Activated T-cell treated with anti-CD3 and anti-CD28 coated beads for 48 hours (primary cell): ENCODE measurements at regions not wholly inside any gene's neighbourhood (a gene's known extent, or its start where the extent isn't known, plus 50 kb on each side); places are given as distances from the start of the nearest gene placed in this dataset.

ENCODE experiments used
- DNase-seq: peaks from one replicate; pipeline ENCODE4 v3.0.0-alpha.2; 2020; ENCODE audit warnings: low read depth

DNA sequence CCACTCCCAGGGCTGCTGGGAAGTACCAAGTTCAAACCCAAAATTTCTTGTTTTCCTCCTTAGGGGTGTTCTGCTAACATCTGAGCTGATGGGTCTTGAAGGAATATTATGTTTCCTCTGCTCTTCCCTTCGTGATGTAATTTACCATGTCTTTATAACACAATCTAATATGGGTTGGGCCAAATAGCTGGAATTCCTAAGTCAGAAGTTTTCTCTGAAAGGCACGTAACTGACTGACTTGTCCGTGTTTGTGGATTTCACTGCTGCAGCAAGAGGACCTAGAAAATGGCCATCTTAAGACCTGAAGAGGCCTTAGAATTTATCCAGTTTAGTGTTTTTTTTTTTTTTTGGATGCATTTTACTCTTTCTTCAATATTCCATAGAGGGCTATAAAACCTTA is 256.7 kb downstream of the DCDC2C start:
- no peak for DNase-seq

DNA sequence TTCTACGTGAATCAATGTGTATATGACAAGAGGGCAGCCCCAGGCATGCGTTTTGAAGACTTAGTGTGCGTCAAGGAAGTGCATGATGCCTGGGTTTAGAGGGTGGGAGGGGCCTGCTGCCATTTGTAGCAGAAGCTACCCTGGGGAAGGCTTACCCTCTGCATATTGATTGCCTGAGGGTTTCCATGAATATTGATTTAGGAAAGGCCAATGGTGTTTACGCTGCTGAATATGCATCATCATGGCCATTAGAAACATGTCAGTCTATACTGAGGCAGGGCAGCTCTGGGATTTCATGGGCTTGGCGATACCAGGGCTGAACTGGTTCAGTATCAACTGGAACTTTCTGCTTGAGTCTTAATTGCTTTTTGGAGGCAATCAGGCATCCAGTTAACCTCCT is 259.3 kb downstream of the DCDC2C start:
- no peak for DNase-seq

DNA sequence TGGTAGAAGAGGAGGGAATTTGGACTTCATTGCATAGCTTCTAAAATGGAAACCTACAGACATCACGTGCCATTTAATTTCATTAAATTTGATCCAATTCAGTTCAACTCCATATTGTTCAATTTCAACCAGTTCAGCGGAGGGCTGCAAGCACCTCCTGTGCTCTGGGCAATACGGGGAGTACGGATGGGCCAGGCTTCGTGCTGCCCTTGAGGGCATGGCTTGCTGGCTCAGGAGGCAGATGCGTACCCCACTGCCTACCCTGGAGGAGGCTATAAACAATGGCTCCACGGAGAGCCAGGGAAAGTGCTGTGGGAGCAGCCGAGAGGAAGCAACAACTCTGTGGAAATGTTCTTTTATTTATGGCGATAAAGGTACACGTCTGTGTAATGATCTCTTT is 261.8 kb downstream of the DCDC2C start:
- DNase-seq = no peak

DNA sequence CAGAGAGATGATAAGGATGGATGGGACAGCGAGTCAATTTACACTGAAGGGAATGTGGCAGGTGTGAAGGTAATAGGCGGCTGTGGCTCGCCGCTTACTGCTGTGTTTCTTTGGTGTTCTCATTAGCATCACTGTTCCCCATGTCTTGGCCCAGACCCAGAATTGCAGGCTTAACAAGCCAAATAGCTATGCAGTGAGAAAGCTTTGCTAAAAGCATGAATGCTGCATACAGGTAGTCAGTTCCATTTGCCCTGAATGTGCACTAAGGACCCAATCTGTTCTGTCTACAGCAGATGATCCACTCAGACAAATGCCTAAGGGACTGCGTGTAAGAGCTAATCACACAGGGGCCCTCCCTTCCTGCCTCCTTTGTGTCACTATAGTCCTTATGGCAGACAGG is 262.6 kb downstream of the DCDC2C start:
- DNase-seq = no peak

DNA sequence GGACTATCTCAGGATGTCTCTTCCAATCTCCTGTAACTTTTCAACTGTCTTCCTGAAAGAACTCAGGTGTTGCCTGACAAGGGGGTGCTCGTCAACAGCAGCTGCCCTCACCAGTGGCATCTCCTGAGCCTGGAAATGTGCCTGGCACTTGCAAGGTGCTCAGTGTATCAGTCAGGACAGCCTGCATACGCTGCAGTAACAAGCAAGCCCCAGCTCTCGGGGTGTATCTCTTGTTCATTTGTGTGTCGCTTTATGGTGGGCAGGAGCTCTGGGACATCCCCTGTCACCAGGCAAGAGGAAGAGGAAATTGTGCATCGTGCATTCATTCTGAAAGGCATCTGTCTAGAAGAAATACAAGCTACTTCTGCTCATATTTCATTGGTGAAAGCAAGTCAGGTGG is 263.1 kb downstream of the DCDC2C start:
- no peak for DNase-seq

DNA sequence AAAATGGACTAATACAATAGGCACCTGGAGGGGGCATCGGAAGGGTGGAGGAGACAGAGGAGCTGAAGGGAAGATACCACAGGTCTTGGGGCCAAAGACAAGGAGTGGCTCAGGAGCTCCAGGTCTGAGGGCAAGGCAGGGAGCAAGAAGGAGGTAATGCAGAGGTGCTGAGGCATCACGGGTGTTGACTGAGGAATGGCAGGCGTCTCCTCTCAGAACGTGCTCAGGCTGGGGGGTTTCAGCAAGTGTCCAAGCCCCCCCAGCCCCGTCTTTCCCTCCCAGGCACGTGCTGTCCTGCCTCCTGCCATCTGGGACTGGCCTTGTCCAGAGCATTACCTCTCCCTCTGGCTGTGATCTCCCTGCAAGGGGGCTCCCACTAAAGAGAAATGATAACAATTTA is 265.4 kb downstream of the DCDC2C start:
- DNase-seq = no peak

DNA sequence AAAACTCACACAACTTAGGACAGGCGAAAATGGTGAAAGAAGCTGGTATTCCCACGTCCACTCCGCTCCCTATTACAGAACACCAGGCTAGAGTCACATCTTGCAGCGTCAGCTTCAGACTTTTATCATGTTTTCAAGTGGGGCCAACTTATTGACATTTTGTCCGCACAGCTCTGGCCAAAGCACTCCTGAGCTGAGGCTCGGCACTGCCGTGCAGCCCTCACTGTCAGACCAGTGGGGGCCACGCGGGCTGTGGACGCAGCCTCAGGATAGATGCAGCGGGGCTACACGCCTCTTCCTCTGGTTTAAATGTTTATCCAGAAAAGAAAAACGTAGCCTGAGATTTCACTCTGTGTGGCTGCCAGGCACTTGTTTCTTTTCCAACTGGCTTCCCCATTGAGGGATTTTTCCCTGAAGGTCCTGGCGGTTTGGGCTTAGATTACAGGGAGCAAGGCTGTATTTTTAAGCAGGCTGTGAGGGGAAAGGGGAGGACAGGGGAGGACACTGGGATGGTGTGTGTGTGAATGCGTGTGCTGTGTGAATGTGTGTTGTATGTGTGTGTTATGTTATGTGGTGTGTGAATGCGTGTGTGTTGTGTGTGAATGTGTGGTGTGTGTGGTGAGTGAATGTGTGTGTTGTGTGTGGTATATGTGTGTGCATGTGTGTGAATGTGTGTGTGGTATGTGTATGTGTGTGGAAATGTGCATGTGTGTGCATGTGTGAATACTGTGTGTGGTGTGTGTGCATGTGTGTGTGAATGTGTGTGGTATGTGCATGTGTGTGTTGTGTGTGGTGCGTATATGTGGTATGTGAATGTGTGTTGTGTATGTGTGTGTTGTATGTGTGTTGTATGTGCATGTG is 267.6 kb downstream of the DCDC2C start:
- DNase-seq = no peak

DNA sequence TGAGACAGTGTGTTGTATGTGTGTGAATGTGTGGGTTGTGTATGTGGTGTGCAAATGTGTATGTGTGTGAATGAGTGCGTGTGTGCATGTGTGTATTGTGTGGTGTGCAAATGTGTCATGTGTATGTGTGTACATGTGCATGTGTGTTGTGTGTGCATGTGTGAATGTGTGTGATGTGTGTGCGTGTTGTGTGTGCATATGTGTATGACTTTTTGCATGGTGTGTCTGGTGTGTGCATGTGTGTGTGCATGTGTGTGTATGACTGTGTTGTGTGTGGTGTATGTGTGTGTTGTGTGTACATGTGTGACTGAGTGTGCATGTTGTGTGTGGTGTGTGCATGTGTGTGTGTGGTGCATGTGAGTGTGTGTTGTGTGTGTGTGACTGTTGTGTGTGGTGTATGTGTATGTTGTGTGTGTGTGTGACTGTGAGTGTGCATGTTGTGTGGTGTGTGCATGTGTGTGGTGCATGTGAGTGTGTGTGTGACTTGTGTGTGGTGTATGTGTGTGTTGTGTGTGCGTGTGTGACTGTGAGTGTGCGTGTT is 268.3 kb downstream of the DCDC2C start:
- no peak for DNase-seq

DNA sequence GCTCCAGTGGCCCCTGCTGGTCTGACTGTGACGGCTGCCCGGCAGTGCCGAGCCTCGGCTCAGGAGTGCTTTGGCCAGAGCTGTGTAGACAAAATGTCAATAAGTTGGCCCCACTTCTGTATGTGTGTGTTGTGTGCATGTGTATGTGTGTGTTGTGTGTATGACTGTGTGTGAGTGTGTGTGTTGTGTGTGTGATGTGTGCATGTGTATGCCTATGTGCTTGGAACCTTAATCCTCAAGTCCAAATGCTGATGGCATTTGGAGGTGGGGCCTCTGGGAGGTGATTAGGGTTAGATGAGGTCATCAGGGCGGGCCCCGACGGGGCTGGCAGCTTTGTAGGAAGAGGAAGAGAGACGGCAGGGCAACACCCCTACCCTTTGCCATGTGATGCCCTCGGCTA is 269.0 kb downstream of the DCDC2C start:
- no peak for DNase-seq

DNA sequence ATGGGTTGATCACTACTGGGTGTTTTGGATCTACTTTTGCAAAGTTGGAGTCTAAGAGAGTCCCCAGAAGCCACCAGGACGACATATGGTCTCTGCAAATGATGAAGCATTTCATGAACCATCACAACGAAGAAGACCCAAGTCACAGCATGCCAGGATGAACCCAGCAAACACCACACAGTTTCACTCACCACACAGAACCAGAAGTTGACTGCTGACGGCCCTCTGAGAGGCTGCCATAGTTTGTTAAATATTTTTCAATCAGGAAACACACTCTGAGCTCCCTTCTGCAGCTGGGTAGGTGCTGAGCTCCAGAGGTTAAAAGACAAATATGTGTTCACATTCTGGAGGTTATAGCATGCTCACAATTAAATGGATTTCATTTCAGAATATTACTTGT is 271.4 kb downstream of the DCDC2C start:
- no peak for DNase-seq

DNA sequence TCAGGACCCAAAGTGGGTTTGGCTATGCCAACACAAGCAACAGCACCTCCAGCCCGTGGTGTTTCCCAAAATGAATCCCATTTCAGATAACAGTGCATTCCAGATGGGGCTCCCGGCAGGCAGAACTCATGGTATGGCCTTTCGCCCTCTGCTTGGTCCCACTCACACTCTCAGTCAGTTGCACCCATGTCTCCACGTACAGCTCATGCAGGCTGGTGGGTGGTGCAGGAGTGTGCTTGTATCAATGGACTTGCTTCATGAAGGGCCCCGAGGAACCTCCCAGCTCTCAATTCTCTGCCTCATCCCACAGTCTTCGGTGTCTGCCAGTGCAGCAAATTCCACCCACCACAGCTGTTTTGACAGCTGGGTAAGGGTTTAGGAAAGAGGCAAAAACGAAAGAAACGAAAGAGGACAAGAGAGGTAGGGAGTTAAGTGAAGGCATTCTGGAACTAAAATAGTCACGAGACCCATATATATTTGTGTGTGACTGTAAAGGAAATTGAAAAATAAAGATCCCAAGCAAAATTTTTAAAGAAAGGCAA is 278.1 kb downstream of the DCDC2C start:
- no peak for DNase-seq

DNA sequence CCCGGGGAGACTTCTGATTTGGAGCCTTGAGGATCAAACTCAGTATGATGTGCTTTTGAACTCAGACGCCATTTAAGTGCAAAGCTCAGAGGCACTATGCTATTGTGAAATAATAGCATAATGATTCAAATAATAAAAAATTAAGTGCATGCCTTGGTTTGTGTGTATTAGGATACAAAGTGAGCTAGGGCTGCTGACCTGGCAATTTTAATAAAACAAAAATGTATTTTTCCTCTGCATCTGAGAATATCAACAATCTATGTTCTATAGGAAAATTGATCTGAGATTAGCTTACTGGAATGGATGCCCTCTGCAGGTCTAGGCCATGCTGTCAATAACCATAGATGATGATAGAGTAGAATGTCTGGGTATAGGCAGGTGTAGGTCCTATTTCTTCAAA is 278.8 kb downstream of the DCDC2C start:
- no peak for DNase-seq

DNA sequence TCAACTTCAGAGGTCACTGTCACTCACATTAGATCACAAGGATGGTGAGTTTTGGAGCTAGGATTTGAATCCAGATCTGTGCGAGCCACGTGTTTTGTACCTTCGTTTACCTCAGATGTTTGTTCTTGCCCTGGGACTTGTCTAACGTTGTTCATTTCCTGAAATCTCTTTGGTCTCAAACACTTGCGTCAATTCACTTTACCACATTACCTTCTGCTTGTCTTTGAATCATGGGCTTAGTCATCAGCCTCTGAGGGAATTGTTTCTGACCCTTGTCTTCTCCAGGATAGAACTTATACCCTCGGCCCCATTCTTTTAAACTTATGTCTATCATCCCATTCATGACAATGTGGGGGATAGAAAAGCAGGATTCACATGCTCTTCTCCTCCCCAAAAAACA is 282.7 kb downstream of the DCDC2C start:
- no peak for DNase-seq

DNA sequence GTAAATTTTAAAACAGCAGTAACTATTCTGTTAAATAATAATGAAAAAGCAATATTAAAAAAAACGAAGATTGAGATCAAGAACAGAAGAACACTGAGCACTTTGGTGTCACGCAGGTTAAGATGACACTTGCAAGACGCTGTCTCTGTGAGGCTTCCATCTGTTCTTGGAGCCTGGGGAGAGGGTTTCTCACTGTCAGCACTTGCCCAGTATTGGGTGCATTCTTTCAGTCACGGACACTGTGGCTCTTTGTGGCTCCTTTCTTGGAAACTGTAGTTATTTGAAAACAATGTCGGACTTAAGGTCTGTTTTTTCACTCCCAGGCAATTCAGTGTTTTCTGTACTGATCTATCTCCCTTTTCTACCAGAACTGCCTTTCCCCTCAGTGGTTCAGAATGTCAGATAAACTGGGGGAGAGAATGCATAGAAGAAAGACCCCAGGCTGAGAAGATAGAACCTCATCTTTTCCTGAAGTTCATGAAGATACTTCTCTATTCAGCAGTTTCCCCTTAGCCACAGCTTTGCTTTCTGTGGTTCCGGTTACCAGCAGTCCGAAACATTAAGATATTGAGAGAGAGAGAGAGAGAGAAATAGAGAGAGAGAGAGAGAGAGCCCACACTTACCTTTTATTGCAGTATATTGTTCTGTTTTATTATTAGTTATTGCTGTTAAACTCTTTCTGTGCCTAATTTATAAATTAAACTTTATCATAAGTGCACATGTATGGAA is 283.3 kb downstream of the DCDC2C start:
- DNase-seq = no peak

DNA sequence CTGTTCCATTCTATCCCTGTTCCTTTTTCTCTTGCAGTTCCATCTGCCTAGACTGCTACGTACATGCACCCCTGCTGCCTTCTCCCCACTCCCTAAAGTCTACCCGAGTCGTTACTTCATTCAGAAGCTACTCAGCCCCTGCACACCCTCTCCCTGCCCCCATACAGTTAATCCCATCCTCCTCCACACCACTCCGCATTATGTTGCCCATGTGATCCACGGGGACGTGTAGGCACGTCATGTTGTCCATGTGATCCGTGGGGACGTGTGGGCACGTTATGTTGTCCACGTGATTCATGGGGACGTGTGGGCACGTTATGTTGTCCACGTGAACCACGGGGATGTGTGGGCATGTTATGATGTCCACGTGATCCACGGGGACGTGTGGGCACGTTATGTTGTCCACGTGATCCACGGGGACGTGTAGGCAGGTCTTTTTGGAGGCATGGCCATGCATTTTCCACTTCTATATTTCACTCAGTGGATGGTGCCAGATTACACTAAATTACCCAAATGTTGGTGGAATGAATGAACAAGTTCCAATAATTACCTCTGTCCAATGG is 299.5 kb downstream of the DCDC2C start:
- no peak for DNase-seq

DNA sequence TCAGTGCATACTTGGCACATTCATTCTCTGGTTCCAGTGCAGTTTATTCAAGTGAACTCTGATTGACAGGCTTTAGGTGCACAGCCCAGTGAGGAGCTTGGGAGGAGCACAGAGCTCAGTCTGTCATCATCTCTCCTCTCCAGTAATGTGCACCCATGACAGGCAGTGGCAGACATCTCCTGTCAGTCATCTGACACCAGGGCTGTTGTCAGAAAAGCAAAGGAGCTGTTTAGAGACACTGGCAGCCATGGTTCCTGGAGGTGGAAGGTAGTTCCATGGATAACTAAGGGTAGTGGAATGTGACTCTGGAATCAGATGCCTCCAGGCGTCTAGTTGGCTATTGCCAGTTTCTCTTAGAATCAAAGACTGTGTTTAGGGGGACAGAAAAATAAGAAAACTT is 308.8 kb downstream of the DCDC2C start:
- no peak for DNase-seq

DNA sequence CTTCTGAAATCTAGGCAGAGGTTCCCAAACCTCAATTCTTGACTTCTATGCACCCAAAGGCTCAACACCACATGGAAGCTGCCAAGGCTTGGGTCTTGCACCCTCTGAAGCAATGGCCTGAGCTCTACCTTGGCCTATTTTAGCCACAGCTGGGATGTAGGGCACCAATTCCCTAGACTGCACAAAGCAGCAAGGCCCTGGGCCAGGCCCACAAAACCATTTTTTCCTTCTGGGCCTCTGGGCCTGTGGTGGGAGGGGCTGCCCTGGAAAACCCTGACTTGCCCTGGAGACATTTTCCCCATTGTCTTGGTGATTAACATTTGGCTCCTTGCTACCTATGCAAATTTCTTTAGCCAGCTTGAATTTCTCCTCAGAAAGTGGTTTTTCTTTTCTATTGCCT is 315.2 kb downstream of the DCDC2C start:
- DNase-seq = no peak

DNA sequence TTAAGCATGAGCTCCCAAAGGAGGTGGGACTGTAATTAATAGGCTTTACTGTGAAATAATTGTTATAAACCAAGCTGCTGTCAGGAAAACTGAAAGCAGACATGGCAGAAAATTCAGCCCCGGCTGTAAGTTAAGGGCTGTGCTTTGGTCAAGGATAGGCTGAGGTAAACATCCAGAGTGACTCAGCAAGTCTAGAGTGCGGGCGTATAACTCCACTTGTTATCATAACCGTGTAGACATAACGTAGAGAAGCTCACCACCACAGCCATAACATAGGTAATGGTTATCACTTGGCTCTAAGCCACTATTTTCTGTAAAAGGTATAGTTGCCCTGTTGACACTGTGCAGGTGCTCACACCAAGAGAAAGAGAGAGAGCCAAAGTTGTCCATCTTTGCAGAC is 316.8 kb downstream of the DCDC2C start:
- no peak for DNase-seq

DNA sequence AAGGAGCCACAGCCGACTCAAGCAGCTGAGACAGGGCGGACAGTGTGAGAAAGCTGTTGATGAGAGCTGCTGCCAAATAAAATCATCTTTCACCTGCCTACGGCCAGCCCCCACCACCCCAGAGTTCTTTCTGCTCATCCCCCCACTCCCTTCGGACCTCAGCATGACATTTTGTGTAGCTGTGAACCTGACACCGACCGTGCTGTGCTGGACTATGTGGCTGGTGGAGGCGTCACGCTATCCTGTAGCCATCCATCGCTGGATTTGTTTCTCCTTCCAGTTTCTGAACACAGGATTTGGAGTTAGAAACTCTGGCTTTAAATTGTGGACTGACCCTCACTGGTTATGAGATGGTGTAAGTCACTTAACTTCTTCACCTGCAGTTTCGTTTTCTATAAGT is 317.3 kb downstream of the DCDC2C start:
- no peak for DNase-seq

DNA sequence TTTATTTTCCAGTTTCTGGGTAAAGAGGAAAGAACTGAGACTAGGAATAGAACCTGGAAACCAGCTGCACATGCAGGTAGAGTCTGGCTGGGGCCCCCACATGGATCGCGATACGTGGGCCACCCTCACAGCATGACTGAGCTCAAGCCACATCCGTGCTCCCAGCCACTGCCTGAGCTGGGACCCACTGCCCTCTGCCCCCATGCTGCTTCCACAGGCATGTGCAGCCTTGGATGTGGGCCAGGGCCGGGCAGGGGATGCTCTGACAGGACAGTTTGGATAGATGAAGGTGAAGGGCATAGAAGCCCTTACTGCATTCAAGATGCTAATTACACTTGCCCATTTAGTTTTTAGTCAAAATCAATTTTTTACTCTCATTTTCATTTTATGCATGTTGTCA is 321.2 kb downstream of the DCDC2C start:
- no peak for DNase-seq

DNA sequence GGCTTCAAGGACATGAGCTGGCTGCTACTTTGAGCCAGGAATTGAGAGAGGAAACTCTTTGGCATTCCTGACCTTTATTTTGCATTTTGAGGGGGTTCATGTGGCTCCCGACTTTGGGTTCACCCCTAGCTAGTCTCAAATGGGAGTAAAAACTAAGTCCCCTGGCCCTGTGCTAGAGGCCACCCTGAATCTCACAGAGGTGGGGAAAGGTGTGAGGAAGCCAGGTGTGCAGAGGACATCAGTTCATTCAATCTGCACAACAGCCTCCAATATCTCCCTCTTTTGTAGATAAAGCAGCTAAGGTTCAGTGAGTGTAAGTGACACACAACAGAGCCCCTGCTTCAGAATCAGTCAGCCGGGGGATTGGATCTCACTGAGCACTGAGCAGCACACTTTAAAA is 325.7 kb downstream of the DCDC2C start:
- DNase-seq = no peak

DNA sequence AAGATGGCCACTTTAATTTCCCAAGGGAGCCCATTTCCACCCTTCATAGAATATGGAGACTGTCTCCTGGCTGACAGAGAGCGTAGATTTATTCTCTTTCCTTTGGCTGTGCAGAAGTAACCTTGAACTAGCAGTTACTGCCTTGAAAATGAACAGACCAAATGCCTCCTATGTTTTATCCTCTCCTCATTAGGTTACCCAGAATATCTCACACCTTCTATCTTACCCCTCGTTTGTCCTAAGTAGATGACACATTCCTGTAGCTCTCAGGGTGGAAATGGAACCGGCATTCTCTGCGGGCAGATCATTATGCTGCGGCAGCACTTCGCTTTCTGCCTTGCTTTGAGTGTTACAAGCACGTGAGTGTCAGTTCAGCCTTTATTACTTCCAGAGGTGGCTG is 336.5 kb downstream of the DCDC2C start:
- DNase-seq = no peak
